Activated CD8-positive, alpha-beta T cell treated with anti-CD3 and anti-CD28 coated beads, Interleukin-2, amount 10 ng/mL, durations not matched to agents 7 days and 5 days (primary cell): ENCODE measurements at regions not wholly inside any gene's neighbourhood (a gene's known extent, or its start where the extent isn't known, plus 50 kb on each side); places are given as distances from the start of the nearest gene placed in this dataset.

Source experiments
- ATAC-seq: fragments of 150-1000 bp; cut with Tn5 transposase; one replicate; pipeline ENCODE4 v1.10.0; 2021; ENCODE audit warnings: moderate library complexity
- CTCF ChIA-PET: fragments of 350-600 bp; sonication (Branson Sonifier 250); formaldehyde crosslinking; loops from one replicate; lab custom pipeline; 2021; ENCODE audit warnings: antibody characterized with exemption; lab: Charles Lee
- POLR2A ChIA-PET: fragments of 350-600 bp; sonication (Branson Sonifier 250); formaldehyde crosslinking; loops from one replicate; lab custom pipeline; 2021; ENCODE audit warnings: antibody characterized with exemption; lab: Charles Lee
- DNase-seq: peaks from one replicate; pipeline ENCODE4 v3.0.0-alpha.2; 2020
- H3K27ac Mint-ChIP-seq: one replicate; pipeline ENCODE4 v1.8.0; 2021; ENCODE audit warnings: mild to moderate bottlenecking, mixed read lengths
- H3K27me3 Mint-ChIP-seq: one replicate; pipeline ENCODE4 v1.8.0; 2021; ENCODE audit warnings: low read depth, mixed read lengths
- H3K36me3 Mint-ChIP-seq: one replicate; pipeline ENCODE4 v1.8.0; 2021; ENCODE audit warnings: low read depth, mixed read lengths
- H3K4me1 Mint-ChIP-seq: one replicate; pipeline ENCODE4 v1.8.0; 2021; ENCODE audit warnings: low read depth, mixed read lengths
- H3K4me3 Mint-ChIP-seq: one replicate; pipeline ENCODE4 v1.8.0; 2021; ENCODE audit warnings: mild to moderate bottlenecking, mixed read lengths
- H3K9me3 Mint-ChIP-seq: one replicate; pipeline ENCODE4 v1.8.0; 2022; ENCODE audit warnings: mixed read lengths; ENCODE audit not compliant: insufficient read depth

- H3K36me3 Mint-ChIP-seq: no peaks in the 10 kb centered on the region
- POLR2A ChIA-PET: no interaction called here
- no peak for DNase-seq
- no peak for ATAC-seq
- peaks cover 4% of the 10 kb centered on the region for H3K9me3 Mint-ChIP-seq
- no peaks in the 10 kb centered on the region for H3K4me1 Mint-ChIP-seq
- no peak overlapping the region for H3K27ac Mint-ChIP-seq
- CTCF ChIA-PET: no interaction called here
- no peak overlapping the region for H3K4me3 Mint-ChIP-seq
- no peaks in the 10 kb centered on the region for H3K27me3 Mint-ChIP-seq
Observed at GRCh38 chr18:7447318-7448028, 119.6 kb upstream of the PTPRM start.

GRCh38 chr18:7452331-7452730 is 114.8 kb upstream of the PTPRM start:
- Mint-ChIP-seq H3K4me3 (no peak overlapping the region), H3K36me3 (no peaks in the 10 kb centered on the region), H3K9me3 (peaks cover 4% of the 10 kb centered on the region), H3K4me1 (no peaks in the 10 kb centered on the region), H3K27me3 (no peaks in the 10 kb centered on the region), H3K27ac (no peak overlapping the region)
- DNase-seq: no peak
- ChIA-PET POLR2A (no interaction called here), CTCF (no interaction called here)
- ATAC-seq: no peak

- no peak overlapping the region for H3K27ac Mint-ChIP-seq
- H3K4me3 Mint-ChIP-seq: no peak overlapping the region
- ChIA-PET CTCF (no interaction called here), POLR2A (no interaction called here)
- DNase-seq (no peak), ATAC-seq (no peak)
- H3K27me3 Mint-ChIP-seq: no peaks in the 10 kb centered on the region
- no peaks in the 10 kb centered on the region for H3K4me1 Mint-ChIP-seq
- H3K9me3 Mint-ChIP-seq: peaks cover 2% of the 10 kb centered on the region
- H3K36me3 Mint-ChIP-seq: no peaks in the 10 kb centered on the region
Observed at GRCh38 chr18:7454429-7454828, 112.7 kb upstream of the PTPRM start.

- ChIA-PET CTCF (no interaction called here), POLR2A (no interaction called here)
- H3K27ac Mint-ChIP-seq: no peak overlapping the region
- no peaks in the 10 kb centered on the region for H3K27me3 Mint-ChIP-seq
- H3K9me3 Mint-ChIP-seq: no peaks in the 10 kb centered on the region
- H3K36me3 Mint-ChIP-seq: no peaks in the 10 kb centered on the region
- ATAC-seq: no peak
- no peak for DNase-seq
- H3K4me1 Mint-ChIP-seq: no peaks in the 10 kb centered on the region
- no peak overlapping the region for H3K4me3 Mint-ChIP-seq
Observed at GRCh38 chr18:7456376-7456775, 110.7 kb upstream of the PTPRM start.

DNA sequence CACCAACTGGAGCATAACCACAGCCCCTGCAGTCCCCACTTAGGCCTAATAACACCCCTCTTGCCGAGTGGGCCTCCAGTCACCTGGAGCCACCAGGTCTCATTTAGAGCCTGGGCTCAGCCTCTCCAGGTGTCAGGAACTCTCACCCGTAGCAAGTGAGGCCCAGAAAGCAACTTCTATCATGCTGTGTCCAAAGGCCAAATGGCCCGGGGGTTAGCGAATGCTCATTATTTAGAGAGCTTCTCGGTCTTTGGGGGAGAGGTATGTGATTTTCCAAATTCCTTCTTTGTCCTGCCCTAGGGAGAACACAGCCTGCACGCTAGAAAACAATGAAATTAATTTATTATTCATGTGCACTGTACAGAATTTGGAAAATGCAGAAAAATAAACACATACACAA is 109.9 kb upstream of the PTPRM start:
- ChIA-PET POLR2A (no interaction called here), CTCF (no interaction called here)
- no peak for DNase-seq
- no peaks in the 10 kb centered on the region for H3K36me3 Mint-ChIP-seq
- ATAC-seq: no peak
- H3K4me3 Mint-ChIP-seq: no peak overlapping the region
- H3K27ac Mint-ChIP-seq: no peak overlapping the region
- H3K4me1 Mint-ChIP-seq: no peaks in the 10 kb centered on the region
- H3K27me3 Mint-ChIP-seq: no peaks in the 10 kb centered on the region
- no peaks in the 10 kb centered on the region for H3K9me3 Mint-ChIP-seq

- CTCF ChIA-PET: no interaction called here
- H3K27ac Mint-ChIP-seq: no peak overlapping the region
- no peaks in the 10 kb centered on the region for H3K9me3 Mint-ChIP-seq
- H3K36me3 Mint-ChIP-seq: no peaks in the 10 kb centered on the region
- H3K4me3 Mint-ChIP-seq: no peak overlapping the region
- H3K27me3 Mint-ChIP-seq: no peaks in the 10 kb centered on the region
- DNase-seq (no peak), ATAC-seq (no peak)
- no peaks in the 10 kb centered on the region for H3K4me1 Mint-ChIP-seq
- POLR2A ChIA-PET: no interaction called here
Observed at GRCh38 chr18:7458884-7459283, 108.2 kb upstream of the PTPRM start.

- H3K4me3 Mint-ChIP-seq: no peak overlapping the region
- no peak for DNase-seq
- H3K9me3 Mint-ChIP-seq: no peaks in the 10 kb centered on the region
- no peak for ATAC-seq
- no peaks in the 10 kb centered on the region for H3K4me1 Mint-ChIP-seq
- H3K27me3 Mint-ChIP-seq: no peaks in the 10 kb centered on the region
- no peak overlapping the region for H3K27ac Mint-ChIP-seq
- CTCF ChIA-PET: no interaction called here
- H3K36me3 Mint-ChIP-seq: no peaks in the 10 kb centered on the region
- POLR2A ChIA-PET: no interaction called here
Observed at GRCh38 chr18:7459851-7460770, 107.0 kb upstream of the PTPRM start.

- no peak for ATAC-seq
- no peak for DNase-seq
- Mint-ChIP-seq H3K9me3 (no peaks in the 10 kb centered on the region), H3K4me1 (no peaks in the 10 kb centered on the region), H3K4me3 (no peak overlapping the region), H3K27ac (no peak overlapping the region), H3K36me3 (no peaks in the 10 kb centered on the region), H3K27me3 (no peaks in the 10 kb centered on the region)
- POLR2A ChIA-PET: no interaction called here
- CTCF ChIA-PET: no interaction called here
Observed at GRCh38 chr18:7464245-7464966, 102.7 kb upstream of the PTPRM start.

DNA sequence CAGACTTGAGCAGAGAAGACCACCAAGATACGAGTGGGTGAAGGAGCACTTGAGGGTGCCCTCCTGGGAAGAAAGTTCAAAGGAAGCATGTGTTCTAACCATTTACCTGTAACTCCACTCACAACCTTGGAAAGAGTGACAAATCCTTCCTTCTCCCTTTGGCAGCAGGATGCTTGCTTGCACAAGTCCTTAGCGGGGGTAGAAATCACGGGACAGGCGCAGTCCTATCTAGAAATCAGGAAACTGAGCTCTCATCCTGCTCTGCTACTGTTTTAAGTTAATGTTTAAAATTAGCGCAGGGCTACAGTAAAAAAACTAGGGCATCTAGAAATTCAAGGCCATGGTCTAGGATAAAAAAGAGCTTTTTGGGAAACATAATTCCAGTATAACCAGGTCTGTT is 100.9 kb upstream of the PTPRM start:
- H3K9me3 Mint-ChIP-seq: no peaks in the 10 kb centered on the region
- H3K36me3 Mint-ChIP-seq: no peaks in the 10 kb centered on the region
- H3K27me3 Mint-ChIP-seq: no peaks in the 10 kb centered on the region
- no peak for ATAC-seq
- ChIA-PET POLR2A (no interaction called here), CTCF (no interaction called here)
- H3K4me1 Mint-ChIP-seq: no peaks in the 10 kb centered on the region
- no peak for DNase-seq
- no peak overlapping the region for H3K4me3 Mint-ChIP-seq
- no peak overlapping the region for H3K27ac Mint-ChIP-seq

DNA sequence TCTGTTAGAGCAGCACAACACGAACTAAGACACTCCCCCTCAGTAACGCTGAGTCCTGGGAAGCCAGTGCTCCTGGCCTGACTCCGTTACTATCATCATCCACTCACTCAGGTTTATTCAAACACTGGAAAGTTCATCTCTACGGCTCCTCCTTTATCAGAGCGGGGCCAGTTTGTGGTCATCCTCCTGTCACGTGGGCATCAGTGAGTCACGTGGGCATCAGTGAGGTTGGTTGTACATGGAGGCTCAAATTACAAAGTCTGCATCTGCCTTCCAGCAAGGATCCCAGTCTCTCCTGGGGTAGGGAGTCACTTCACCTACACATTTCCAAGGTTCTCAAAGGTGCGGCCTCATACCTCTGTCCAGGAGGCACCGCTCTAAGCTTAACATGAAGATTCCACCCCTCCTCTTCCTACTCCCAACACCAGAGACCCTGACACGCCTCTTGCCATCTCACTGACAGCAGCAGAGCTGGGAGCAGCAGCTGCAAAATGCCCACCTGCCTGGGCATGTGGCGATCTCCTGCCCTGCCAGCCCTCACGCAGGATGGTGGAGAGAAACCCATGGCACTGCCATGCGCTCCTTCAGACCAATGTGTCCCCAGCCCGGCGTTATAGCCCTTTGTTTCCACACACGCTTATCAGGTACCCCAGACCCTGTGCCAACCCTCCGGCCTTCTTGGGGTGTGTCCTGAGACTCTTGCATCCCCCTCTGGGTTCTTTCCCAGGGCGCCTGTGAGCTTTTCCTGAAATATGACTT is 99.2 kb upstream of the PTPRM start:
- Mint-ChIP-seq H3K4me1 (no peaks in the 10 kb centered on the region), H3K27ac (no peak overlapping the region), H3K9me3 (no peaks in the 10 kb centered on the region), H3K27me3 (no peaks in the 10 kb centered on the region), H3K4me3 (no peak overlapping the region), H3K36me3 (no peaks in the 10 kb centered on the region)
- DNase-seq (no peak), ATAC-seq (no peak)
- ChIA-PET POLR2A (no interaction called here), CTCF (no interaction called here)

DNA sequence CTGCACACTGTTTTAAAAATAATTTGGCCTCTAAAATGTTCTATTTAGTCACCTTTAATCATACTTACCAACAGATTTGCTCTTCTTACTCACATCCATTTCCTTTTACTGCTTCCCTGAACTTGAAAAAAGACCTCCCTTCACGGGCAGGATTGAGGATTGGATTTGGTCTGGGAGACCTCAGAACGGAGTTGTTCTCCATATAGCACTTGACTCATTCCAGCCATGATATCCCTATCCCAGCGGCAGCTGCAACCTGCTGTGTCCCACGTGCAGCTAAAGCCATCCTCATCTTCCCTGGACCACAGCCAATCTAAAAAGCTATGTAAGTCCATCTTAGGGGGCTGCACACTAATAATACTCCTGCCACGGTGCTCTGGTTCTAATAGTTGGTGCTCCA is 97.0 kb upstream of the PTPRM start:
- CTCF ChIA-PET: no interaction called here
- Mint-ChIP-seq H3K27ac (no peak overlapping the region), H3K36me3 (no peaks in the 10 kb centered on the region), H3K4me1 (no peaks in the 10 kb centered on the region), H3K9me3 (no peaks in the 10 kb centered on the region), H3K27me3 (no peaks in the 10 kb centered on the region), H3K4me3 (no peak overlapping the region)
- POLR2A ChIA-PET: no interaction called here
- ATAC-seq (no peak), DNase-seq (no peak)
